ENCODE measurements at regions not wholly inside any gene's neighbourhood (a gene's known extent, or its start where the extent isn't known, plus 50 kb on each side); places are given as distances from the start of the nearest gene placed in this dataset.
A peak's percentile ranks its signal among the peaks of the same experiment; 100 is the strongest.

DNA sequence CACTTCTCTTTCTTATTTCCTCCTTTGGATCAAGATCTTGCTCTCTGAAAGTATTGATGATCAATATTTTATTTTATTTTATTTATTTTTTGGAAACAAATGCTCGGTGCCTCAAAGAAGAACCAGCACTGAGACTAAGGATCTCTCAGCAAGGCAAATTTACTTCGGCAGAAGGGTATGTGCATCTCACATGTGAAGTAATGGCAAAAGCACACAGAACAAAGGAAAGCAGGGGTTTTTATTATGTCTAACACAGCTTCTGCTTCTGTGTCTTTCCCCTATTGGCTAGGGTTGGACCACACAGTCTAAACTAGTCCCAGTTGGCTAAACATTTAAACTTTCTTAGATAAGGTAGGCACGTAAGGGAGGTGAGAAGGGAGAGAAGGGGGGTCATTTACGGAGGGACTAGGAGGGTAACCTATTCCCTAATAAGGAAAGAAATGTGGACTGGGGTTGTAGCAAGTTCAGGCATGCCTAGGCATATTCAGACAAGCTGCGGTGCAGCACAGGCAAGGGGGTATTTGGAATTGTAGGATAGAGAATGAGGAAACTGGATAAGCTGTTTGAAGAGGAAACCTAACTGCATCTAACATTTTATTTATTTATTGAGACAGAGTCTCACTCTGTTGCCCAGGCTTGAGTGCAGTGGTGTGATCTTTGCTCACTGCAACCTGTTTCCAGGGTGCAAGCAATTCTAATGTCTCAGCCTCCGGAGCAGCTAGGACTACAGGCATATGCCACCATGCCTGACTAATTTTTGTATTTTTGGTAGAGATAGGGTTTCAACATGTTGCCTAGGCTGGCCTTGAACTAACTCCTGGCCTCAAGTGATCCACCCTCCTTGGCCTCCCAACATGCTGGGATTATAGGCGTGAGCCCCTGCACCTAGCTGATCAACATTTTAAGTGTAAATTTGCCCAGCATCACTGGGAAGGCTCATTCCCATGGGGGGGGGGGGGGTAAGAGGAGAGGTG, 90.0 kb upstream of the EIF5 start:
- in situ Hi-C loops (cut with HindIII; ENCODE audit: extremely low pct_ligation_motif_present, low pct_unique_long_range_greater_than_20kb) = no loop called here
- DNase-seq (ENCODE audit: low spot score) (peak; percentile 65), FAIRE-seq (peak; percentile 70), ATAC-seq (peak; percentile 19; the same call in 2 of the 3 replicates)
- no peaks in the 10 kb centered on the region for H3K79me2 ChIP-seq (ENCODE audit: insufficient read depth, low read length)
- intact Hi-C loops (cut with micrococcal nuclease; ENCODE audit: unreplicated experiment) = no loop called here
- H3K4me2 ChIP-seq (ENCODE audit: low read depth, low read length) = no peak overlapping the region
- H3K4me3 ChIP-seq (replicated peaks in 1 of 3; ENCODE audit: insufficient read depth in 1 of 3, low read depth in 2 of 3, low read length in 3 of 3) = no peak overlapping the region
- peaks cover 47% of the 10 kb centered on the region for H3K4me1 ChIP-seq (ENCODE audit: insufficient read depth, low read length)
- BruUV-seq (replicated peaks) = TSS peak; percentile 96
- no peak overlapping the region for H2AFZ ChIP-seq (ENCODE audit: low read length)
- H3K27me3 ChIP-seq (ENCODE audit: control insufficient read depth in 1 of 2, insufficient read depth in 2 of 2, low read length in 2 of 2) = no peaks in the 10 kb centered on the region
- H3K9ac ChIP-seq (ENCODE audit: insufficient read depth, low read depth, low read length) = peak overlapping the region; percentile 55
- peak overlapping the region; percentile 88 for H3K27ac ChIP-seq (ENCODE audit: extremely low read length, insufficient read depth, low read length)
- CTCF ChIA-PET (ENCODE audit: low intra/inter-chr PET ratio, low total read pairs) = no interaction called here
- H3K9me3 ChIP-seq (ENCODE audit: low read length) = peaks cover 8% of the 10 kb centered on the region; the same call in 1 of the 2 replicates
- no peaks in the 10 kb centered on the region for H3K36me3 ChIP-seq (replicated peaks in 1 of 2; ENCODE audit: control insufficient read depth in 1 of 2, insufficient read depth in 2 of 2, low read length in 2 of 2)
- POLR2A ChIA-PET = interaction anchor here (0.6 to 2.5 kb wide), 14 partner anchors 9 to 150 kb away, joined by 3 to 6 read pairs (median 3); partner anchors contain the start of gene EXOC3L4
- 51% methylated on average over 6 of the region's 7 CpGs for WGBS (ENCODE audit: low lambda C conversion rate)
- H4K20me1 ChIP-seq (ENCODE audit: insufficient read depth, low read length) = no peaks in the 10 kb centered on the region
- no peak for TF ChIP-seq DNMT3B (CRISPR knock-in tag; conservative IDR thresholded peaks at IDR 0.05)
- TF ChIP-seq XRCC5 (optimal IDR thresholded peaks at IDR 0.05; ENCODE audit: low read length) = no peak
- TF ChIP-seq ZNF20 (CRISPR knock-in tag; IDR thresholded peaks at IDR 0.05) = no peak
- no peak for TF ChIP-seq SOX13 (IDR thresholded peaks at IDR 0.05)
- TF ChIP-seq SOX13 (CRISPR knock-in tag; conservative IDR thresholded peaks at IDR 0.05 in 1 of 2, IDR thresholded peaks at IDR 0.05 in 1 of 2) = 0 out of 4 replicates have a peak, but pooled peaks of 1 of the 2 experiments have one; percentile 0
- TF ChIP-seq ZNF839 (CRISPR knock-in tag; IDR thresholded peaks at IDR 0.05; ENCODE audit: borderline replicate concordance) = no peak
- TF ChIP-seq ZNF121 (CRISPR knock-in tag; IDR thresholded peaks at IDR 0.05) = peak; percentile 70; the same call in 1 of the 2 replicates
- TF ChIP-seq ZNF318 (CRISPR knock-in tag; IDR thresholded peaks at IDR 0.05) = no peak
- peak; percentile 36; the same call in 1 of the 2 replicates for TF ChIP-seq ZMYM4 (CRISPR knock-in tag; IDR thresholded peaks at IDR 0.05)
- no peak for TF ChIP-seq SIN3B (IDR thresholded peaks at IDR 0.05; ENCODE audit: low read length)
- TF ChIP-seq TBX2 (CRISPR knock-in tag; IDR thresholded peaks at IDR 0.05; ENCODE audit: borderline replicate concordance) = peak; percentile 55; the same call in 1 of the 2 replicates
- no peak for TF ChIP-seq ZMYM3 (CRISPR knock-in tag; IDR thresholded peaks at IDR 0.05)
- TF ChIP-seq ELF4 (CRISPR knock-in tag; IDR thresholded peaks at IDR 0.05; ENCODE audit: borderline replicate concordance) = no peak
- TF ChIP-seq TP53 (CRISPR knock-in tag; conservative IDR thresholded peaks at IDR 0.05) = peak; percentile 99
- TF ChIP-seq KLF9 (CRISPR knock-in tag; IDR thresholded peaks at IDR 0.05; ENCODE audit: low read depth) = no peak
- no peak for TF ChIP-seq RELA (CRISPR knock-in tag; IDR thresholded peaks at IDR 0.05)
- TF ChIP-seq ZKSCAN5 (CRISPR knock-in tag; IDR thresholded peaks at IDR 0.05) = 0 out of 2 replicates have a peak, but pooled peaks have one; percentile 42

Measured in HepG2 (cell line).